ENCODE measurements at regions not wholly inside any gene's neighbourhood (a gene's known extent, or its start where the extent isn't known, plus 50 kb on each side); places are given as distances from the start of the nearest gene placed in this dataset.
"Not testable (repeated sequence)": the region's sequence is repeated elsewhere in the genome, so short reads cannot be mapped to it uniquely, and the experiment has no call there.

DNA sequence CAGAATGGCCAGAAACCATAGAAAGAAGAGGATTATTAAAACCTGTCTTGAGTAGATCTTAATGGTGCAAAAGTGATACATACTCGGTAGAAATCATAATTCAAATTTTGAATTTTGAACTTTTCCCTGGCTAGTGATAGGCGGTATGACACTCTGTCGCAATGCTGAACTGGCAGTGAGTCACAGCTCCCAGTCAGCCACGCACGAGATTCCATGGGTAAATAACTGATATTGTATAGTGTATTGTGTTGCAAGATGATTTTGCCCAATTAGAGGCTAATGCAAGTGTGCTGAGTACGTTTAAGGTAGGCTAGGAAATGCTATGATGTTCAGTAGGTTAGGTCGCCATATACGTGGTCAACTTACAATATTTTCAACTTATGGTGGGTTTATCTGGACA, 207.0 kb downstream of the SIPA1L2 start:
- intact Hi-C loops (cut with DNase I): no loop called here
- Histone ChIP-seq H3K36me3 (peaks cover 12 to 90% (median 15%) of the 10 kb centered on the region in 3 donors), H3K4me1 (peaks cover 0 to 20% (median 0%) of the 10 kb centered on the region in 3 donors), H3K9me3 (no peaks in the 10 kb centered on the region), H3K27me3 (no peaks in the 10 kb centered on the region), H3K4me3 (no peak overlapping the region), H3K27ac (peak overlapping the region in 1 of 4 donors; percentile 20)
- 68% methylated on average over 8 of the region's 8 CpGs for WGBS, 2 donors
- peak in 1 of 6 experiments; percentile 29 for TF ChIP-seq CTCF (IDR thresholded peaks at IDR 0.05)
- no peak for TF ChIP-seq POLR2A (IDR thresholded peaks at IDR 0.05)
- DNase-seq: no peak

GRCh38 chr1:232422098-232422497, 207.8 kb downstream of the SIPA1L2 start:
- H3K27me3 ChIP-seq: no peaks in the 10 kb centered on the region
- H3K27ac ChIP-seq: peak overlapping the region in 1 of 4 donors; percentile 20
- no peaks in the 10 kb centered on the region for H3K9me3 ChIP-seq
- H3K4me1 ChIP-seq: peaks cover 0 to 15% (median 0%) of the 10 kb centered on the region in 3 donors
- intact Hi-C loops (cut with DNase I): no loop called here
- no peak for DNase-seq
- peaks cover 12 to 88% (median 15%) of the 10 kb centered on the region in 3 donors for H3K36me3 ChIP-seq
- TF ChIP-seq CTCF (IDR thresholded peaks at IDR 0.05): no peak
- TF ChIP-seq POLR2A (IDR thresholded peaks at IDR 0.05): no peak
- no peak overlapping the region for H3K4me3 ChIP-seq

GRCh38 chr1:232421143-232421796, 208.7 kb downstream of the SIPA1L2 start:
- no peak for TF ChIP-seq CTCF (IDR thresholded peaks at IDR 0.05)
- no peak for TF ChIP-seq POLR2A (IDR thresholded peaks at IDR 0.05)
- WGBS, 2 donors: 89 to 92% methylated on average over 9 of the region's 9 CpGs
- no peak overlapping the region for H3K4me3 ChIP-seq
- intact Hi-C loops (cut with DNase I): no loop called here
- H3K27me3 ChIP-seq: no peaks in the 10 kb centered on the region
- H3K27ac ChIP-seq: no peak overlapping the region
- DNase-seq: no peak
- no peaks in the 10 kb centered on the region for H3K9me3 ChIP-seq
- peaks cover 12 to 85% (median 15%) of the 10 kb centered on the region in 3 donors for H3K36me3 ChIP-seq
- H3K4me1 ChIP-seq: peaks cover 0 to 18% (median 0%) of the 10 kb centered on the region in 3 donors

- Histone ChIP-seq H3K36me3 (peaks cover 4 to 79% (median 19%) of the 10 kb centered on the region in 3 donors), H3K9me3 (no peaks in the 10 kb centered on the region), H3K27ac (peak overlapping the region in 1 of 4 donors; percentile 78), H3K4me3 (no peak overlapping the region), H3K27me3 (no peaks in the 10 kb centered on the region), H3K4me1 (peaks cover 0 to 22% (median 0%) of the 10 kb centered on the region in 3 donors)
- no peak for TF ChIP-seq CTCF (IDR thresholded peaks at IDR 0.05)
- no peak for TF ChIP-seq POLR2A (IDR thresholded peaks at IDR 0.05)
- DNase-seq: no peak
- WGBS, 2 donors: 87 to 92% methylated on average over 8 to 10 of the region's 10 CpGs
- intact Hi-C loops (cut with DNase I): no loop called here
These were observed 212.2 kb downstream of the SIPA1L2 start for GRCh38 chr1:232417636-232418248.

DNA sequence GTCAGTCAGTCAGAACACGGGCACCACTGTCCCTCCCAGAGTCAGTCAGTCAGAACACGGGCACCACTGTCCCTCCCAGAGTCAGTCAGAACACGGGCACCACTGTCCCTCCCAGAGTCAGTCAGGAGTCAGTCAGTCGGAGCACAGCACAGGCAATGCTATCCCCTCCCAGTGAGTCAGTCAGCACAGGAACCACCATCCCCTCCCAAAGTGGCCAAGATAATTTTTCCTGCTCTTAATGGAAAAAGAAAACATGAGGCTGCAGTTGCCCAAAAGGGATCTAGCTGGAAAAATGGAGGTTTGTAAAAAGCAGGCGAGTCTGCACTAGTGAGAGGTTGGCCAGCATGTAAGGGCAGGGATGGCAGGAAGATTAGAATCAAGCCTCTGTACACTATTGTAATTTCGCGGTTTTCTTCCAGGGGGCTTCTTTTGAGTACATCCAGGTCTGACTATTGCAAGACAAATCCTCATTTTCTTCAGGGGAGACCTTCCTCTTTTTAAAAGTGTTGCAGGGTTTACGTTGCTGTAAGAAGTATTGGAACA, 213.8 kb downstream of the SIPA1L2 start:
- Histone ChIP-seq H3K9me3 (no peaks in the 10 kb centered on the region), H3K27me3 (no peaks in the 10 kb centered on the region), H3K4me1 (peaks cover 0 to 16% (median 0%) of the 10 kb centered on the region in 3 donors), H3K36me3 (peaks cover 4 to 82% (median 13%) of the 10 kb centered on the region in 3 donors), H3K27ac (peak overlapping the region; percentile 54 to 78 (median 58)), H3K4me3 (no peak overlapping the region)
- WGBS, 2 donors: 26 to 57% methylated on average over 5 to 7 of the region's 8 CpGs
- TF ChIP-seq CTCF (IDR thresholded peaks at IDR 0.05): no peak
- no peak for TF ChIP-seq POLR2A (IDR thresholded peaks at IDR 0.05)
- intact Hi-C loops (cut with DNase I): no loop called here
- no peak for DNase-seq

DNA sequence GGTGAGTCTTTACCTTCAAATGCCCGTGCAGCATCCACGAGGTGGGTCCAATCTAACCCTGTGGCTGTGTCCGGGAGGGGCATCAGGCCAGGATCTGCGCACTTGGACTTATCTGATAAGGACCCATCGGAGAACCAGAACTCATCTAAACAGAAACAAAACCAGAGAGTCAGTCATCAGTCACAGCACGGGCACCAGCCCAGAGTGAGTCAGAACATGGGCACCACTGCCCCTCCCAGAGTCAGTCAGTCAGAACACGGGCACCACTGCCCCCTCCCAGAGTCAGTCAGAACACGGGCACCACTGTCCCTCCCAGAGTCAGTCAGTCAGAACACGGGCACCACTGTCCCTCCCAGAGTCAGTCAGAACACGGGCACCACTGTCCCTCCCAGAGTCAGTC, 214.5 kb downstream of the SIPA1L2 start:
- peaks cover 0 to 16% (median 0%) of the 10 kb centered on the region in 3 donors for H3K4me1 ChIP-seq
- H3K27ac ChIP-seq: peak overlapping the region; percentile 53 to 78 (median 56)
- H3K27me3 ChIP-seq; H3K9me3 ChIP-seq; DNase-seq; intact Hi-C loops (cut with DNase I): not testable (repeated sequence)
- H3K4me3 ChIP-seq: peak overlapping the region in 1 of 4 donors; percentile 27
- peaks cover 4 to 82% (median 9%) of the 10 kb centered on the region in 3 donors for H3K36me3 ChIP-seq
- 43% methylated on average over 3 of the region's 10 CpGs; no CpG with 5 or more reads in 1 of the 2 donors for WGBS, 2 donors
